HS-5 (cell line): ENCODE measurements at regions not wholly inside any gene's neighbourhood (a gene's known extent, or its start where the extent isn't known, plus 50 kb on each side); places are given as distances from the start of the nearest gene placed in this dataset.

Experiments
- DNase-seq: peaks from one replicate; pipeline ENCODE4 v3.0.0-alpha.2; 2012; ENCODE audit warnings: low read depth

DNA sequence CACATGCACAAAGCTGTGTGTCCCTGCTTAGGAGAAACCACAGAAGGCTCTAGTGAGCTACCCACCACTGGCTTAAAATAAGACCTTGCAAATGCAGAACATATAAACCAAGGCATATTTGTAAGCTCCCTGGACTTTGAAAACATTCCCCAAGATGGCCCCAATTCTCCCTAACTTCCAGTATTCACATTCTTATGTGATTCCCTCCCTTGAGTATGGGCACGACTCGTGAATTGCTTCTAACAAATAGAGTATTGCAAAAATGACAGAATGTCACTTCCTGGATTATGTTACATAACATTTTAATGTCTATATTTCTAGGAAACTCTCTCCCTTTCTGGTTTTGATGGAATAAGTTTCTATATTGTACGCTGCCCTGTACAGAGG, 131.8 kb upstream of the MCTP2 start:
- no peak for DNase-seq

- no peak for DNase-seq
Measured at GRCh38 chr15:94098921-94099573, 132.3 kb upstream of the MCTP2 start.

GRCh38 chr15:94097552-94097951, 133.8 kb upstream of the MCTP2 start:
- DNase-seq, result no peak

GRCh38 chr15:94094310-94094709, 137.1 kb upstream of the MCTP2 start:
- DNase-seq, result no peak

DNA sequence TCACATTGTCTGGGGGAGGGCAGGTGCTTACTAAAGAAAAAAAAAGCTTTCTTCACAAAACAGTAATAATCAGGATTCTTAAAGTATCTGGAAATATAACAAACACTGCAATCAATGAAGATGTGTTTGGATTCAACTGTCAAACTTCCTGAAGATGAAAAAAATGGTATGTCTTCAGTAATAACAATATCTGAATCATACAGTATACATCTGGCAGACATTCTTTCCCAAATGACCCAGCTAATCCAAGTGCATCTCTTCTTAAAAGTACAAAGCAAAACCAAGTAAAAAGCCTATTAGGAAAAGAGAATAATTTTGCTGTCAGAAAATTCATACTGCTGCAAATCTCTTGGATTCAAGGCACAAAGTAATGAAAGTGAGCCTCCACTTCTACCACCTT, 145.0 kb upstream of the MCTP2 start:
- DNase-seq, result peak; percentile 3

DNA sequence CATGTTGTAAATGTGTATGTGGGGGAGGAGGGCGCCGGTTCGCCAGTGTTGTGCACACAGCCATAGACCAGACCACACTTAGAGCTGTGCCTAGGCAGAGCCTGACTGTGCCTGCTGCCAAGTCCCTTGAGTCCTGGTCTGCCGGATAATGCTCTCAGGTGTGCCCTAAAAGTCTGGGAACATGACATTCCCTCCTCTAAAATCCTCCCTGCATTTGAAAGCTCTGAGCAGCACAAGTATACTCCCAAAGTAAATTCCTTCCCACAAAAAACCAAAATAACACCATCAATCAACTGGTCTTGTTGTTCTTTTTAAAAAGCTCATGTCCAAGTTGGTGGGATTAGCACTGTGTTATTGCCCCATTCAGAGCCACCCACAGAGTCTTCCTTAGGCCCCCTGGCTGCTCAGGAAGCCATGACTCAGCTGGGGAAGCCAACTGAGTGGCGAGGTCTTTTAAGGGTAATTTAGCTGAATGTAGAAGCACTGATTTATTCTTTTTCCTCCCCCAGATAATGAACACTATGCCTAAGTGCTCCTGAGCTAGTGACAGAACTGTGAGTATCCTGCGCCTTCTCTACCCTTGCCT, 147.8 kb upstream of the MCTP2 start:
- DNase-seq, result no peak

GRCh38 chr15:94081829-94082228, 149.5 kb upstream of the MCTP2 start:
- no peak for DNase-seq

GRCh38 chr15:94080989-94081605, 150.3 kb upstream of the MCTP2 start:
- no peak for DNase-seq

DNA sequence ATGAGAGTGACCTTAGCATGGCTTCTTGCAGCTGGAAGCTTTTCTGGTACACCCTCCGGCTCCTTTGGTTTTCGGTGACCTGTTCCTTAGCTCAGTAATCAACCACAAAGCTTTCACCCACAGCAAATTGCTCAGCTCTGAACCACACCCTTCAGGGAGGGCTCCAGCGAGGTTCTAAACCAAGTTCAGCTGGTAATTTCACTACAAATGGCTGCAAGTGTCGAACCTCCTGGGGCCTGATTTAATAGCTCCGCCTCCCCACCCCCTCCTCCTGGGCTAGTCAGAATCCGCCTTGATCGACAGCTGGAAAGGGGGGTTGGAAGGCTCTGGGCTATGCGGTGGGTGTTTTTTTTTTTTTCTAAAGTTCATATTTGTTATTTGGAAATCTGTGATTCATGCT, 150.9 kb upstream of the MCTP2 start:
- peak; percentile 19 for DNase-seq

DNA sequence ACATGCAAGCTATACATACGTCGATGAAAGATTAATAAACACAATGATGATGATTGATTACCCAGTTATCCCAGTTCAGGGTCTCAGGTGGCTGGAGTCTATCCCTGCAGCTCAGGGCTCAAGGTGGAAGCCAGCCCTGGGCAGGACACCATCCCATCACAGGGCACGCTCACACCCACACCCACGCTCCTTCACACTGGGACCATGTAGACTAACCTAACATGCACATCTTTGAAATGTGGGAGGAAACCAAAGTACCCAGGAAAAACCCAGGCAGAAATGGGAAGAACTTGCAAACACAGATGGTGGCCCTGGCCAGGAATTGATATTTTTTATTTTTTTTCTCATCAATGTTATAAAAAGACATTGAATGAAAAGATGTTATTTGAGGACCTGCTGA, 151.4 kb upstream of the MCTP2 start:
- DNase-seq, result no peak

GRCh38 chr15:94079459-94079858, 151.9 kb upstream of the MCTP2 start:
- no peak for DNase-seq

- no peak for DNase-seq
Measured at GRCh38 chr15:94077938-94078337, 153.4 kb upstream of the MCTP2 start.

DNA sequence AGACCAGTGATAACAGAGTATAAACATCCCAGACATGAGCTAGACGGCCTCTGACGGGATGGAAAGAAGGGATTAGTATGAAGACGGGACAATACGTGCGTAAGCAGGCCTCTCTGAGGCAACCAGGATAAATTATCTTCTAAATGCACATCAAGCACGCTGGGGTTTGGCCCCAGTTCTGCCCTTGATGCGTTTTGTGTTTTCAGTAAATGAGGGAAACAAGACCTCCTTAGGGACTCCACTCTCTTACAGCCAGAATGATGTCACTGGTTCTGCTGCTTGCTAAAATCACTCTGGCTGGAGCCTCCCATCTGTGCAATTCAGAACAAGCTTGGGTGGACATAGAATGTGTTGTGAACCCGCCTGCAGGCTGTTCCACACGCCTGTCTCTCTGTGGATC, 156.0 kb upstream of the MCTP2 start:
- DNase-seq, result no peak

DNA sequence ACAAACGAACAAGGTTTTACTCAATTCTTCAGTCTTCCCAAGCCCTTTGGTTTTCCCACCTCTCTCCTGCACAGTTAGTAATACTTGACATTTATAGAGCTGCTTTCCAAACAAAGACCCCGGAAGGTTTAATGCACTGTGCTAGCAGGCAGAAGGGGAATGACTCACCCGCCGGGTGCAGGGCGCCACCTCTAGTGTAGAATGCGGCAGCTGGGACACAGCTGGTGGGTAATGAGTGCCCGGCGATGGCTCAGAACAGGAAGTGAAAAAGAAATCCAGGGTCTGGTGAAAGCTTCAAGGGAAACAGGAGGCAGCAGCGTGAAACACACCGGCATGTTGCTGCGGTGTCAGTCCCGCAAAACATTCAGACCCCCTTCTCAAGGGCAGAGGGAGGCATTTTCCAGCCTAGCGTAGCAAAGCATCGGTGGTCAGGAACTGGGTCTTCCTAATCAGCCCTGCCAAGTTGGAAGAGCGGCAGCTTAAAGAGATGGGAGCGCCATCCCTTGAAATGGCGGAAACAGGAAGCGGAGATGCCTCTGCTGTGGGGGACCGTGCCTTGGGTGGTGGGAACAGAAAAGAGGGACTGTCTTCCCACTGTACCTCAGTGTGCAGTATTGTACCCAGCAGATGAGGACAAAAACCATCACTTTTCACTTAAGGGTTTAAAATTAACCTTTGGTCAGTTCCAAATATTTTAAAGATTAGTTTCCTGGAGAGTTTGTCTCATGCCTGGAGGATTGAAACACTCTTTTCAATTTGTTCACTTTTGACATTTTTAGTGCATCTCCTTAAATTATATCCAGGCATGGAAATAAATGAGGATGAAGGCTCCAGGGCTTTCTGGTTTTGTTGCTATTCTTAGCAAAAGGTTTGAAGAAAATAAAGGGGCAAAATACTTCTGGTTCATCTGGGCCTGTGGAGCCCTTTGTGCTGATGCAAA, 160.7 kb upstream of the MCTP2 start:
- DNase-seq, result no peak

- no peak for DNase-seq
Measured at GRCh38 chr15:94069844-94070243, 161.5 kb upstream of the MCTP2 start.

- no peak for DNase-seq
Measured at GRCh38 chr15:94066811-94067210, 164.6 kb upstream of the MCTP2 start.

DNA sequence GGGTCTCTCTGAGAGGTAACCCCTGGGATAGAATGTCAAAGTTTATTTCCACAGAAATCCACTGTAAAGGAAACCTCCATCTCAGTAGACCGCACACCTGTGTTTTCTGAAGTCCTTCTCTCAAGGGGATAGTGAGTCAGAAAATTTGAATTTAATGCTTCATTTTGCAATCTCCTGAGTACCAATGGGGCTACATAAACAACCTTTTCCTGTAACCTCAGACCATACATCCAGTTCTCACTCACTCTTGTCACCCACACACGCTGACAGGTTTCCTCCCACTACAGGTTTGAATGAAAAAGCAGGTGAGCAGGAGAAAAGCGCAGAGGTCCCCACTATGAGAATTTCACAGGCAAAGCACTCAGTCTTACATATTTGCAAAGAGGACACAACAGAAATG, 165.3 kb upstream of the MCTP2 start:
- no peak for DNase-seq

DNA sequence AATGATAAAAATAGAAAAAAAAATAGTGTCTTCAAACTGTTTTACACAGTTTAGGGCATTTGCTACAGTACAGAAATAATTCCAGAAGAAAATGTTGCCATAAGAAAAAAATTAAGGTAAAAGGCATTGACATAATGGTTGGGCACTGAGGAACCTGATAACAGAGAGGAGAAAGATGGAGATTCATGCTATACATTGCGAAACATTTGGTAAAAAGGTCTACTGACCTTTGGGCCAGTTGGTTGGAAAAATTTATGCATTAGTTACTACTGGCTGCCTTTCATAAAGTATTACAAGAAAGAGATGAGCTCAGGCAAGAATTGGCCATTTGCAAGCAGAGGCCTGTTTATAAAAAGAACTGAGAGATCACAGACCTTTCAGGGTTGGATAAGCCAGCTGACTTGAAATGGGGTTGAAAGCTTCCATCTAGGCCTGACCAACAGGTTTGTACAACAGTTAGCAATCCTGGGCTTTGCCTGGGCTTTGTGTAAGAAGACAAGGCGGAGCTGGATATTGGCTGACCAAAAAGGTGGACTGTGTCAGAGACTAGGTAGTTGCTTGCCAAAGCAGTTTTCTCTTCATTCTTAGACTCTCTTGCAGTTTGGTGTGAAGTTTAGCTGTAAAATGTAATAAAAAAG, 166.6 kb upstream of the MCTP2 start:
- no peak for DNase-seq

- DNase-seq, result no peak
Measured at GRCh38 chr15:94061041-94061440, 170.3 kb upstream of the MCTP2 start.

DNA sequence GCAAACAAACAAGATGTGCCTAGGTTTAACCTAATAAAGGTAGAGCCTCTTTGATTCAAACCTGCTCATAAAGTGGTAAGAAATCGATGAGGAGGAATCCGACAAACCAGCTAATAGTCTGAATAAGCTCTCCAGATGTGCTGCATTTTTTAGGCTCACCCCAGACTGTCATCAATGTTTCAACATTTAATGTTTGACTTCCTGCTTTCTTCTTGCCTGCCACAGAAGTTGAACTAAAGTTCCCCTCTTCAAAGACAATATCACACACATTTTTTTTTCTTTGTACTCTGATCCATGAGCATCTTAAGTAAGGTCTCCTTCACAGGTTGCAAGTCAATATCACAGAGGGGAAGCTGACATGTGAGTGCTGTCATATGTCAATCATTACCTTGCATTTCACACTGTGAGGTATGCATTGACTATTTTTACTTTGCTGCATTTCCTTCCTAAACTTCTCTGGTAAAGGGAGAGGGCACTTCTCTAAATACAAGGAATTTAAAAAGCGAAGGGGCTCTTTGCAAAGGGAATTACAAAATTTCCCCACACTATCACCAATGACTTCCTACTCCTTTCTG, 172.3 kb upstream of the MCTP2 start:
- no peak for DNase-seq

DNA sequence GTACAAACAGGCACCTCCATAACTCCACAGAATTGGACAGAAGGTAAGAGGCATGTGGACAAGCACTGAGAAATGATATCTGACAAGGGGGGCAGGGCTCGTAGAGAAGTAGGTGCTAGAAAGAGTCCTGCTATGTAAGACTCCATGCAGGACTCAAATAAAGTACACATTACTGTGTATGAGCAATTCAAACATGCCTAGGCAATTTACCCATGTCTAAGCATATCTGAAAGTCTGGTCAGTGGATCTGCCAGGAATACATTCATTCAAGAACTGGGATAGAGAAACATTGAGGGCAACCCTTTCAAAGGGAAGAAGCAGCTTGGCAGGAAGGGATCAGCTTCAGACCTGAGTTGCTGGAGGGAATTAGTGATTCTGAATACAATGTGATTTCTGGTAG, 174.1 kb upstream of the MCTP2 start:
- DNase-seq, result no peak

GRCh38 chr15:94056314-94056713, 175.0 kb upstream of the MCTP2 start:
- DNase-seq, result no peak
